Left kidney (tissue), 1 donor: ENCODE measurements at regions not wholly inside any gene's neighbourhood (a gene's known extent, or its start where the extent isn't known, plus 50 kb on each side); places are given as distances from the start of the nearest gene placed in this dataset.
"Not testable (repeated sequence)": the region's sequence is repeated elsewhere in the genome, so short reads cannot be mapped to it uniquely, and the experiment has no call there.

Experiments
- DNase-seq: peaks from one replicate; pipeline ENCODE4 v3.0.0-alpha.2; 2013

- DNase-seq, result no peak
Observed at GRCh38 chr2:100741880-100742276, 78.1 kb upstream of the NPAS2 start.

GRCh38 chr2:100742277-100743254 lies 77.4 kb upstream of the NPAS2 start:
- peak; percentile 72 for DNase-seq

GRCh38 chr2:100743741-100744140 lies 76.2 kb upstream of the NPAS2 start:
- no peak for DNase-seq

GRCh38 chr2:100744184-100744583 lies 75.8 kb upstream of the NPAS2 start:
- no peak for DNase-seq

- DNase-seq, result no peak
Observed at GRCh38 chr2:100744589-100744988, 75.3 kb upstream of the NPAS2 start.

GRCh38 chr2:100745604-100746003 lies 74.3 kb upstream of the NPAS2 start:
- no peak for DNase-seq

- DNase-seq, result no peak
Observed at GRCh38 chr2:100747551-100747950, 72.4 kb upstream of the NPAS2 start.

- no peak for DNase-seq
Observed at GRCh38 chr2:100747996-100748615, 71.8 kb upstream of the NPAS2 start.

GRCh38 chr2:100748673-100749072 lies 71.3 kb upstream of the NPAS2 start:
- no peak for DNase-seq

GRCh38 chr2:100749771-100750542 lies 70.0 kb upstream of the NPAS2 start:
- no peak for DNase-seq

GRCh38 chr2:100751871-100752625 lies 67.9 kb upstream of the NPAS2 start:
- not testable (repeated sequence) for DNase-seq

- DNase-seq, result no peak
Observed at GRCh38 chr2:100752628-100753333, 67.2 kb upstream of the NPAS2 start.

- no peak for DNase-seq
Observed at GRCh38 chr2:100753444-100753843, 66.5 kb upstream of the NPAS2 start.

- no peak for DNase-seq
Observed at GRCh38 chr2:100753881-100754280, 66.1 kb upstream of the NPAS2 start.

- DNase-seq, result no peak
Observed at GRCh38 chr2:100754951-100755350, 65.0 kb upstream of the NPAS2 start.

- DNase-seq, result no peak
Observed at GRCh38 chr2:100755441-100755840, 64.5 kb upstream of the NPAS2 start.

- no peak for DNase-seq
Observed at GRCh38 chr2:100756704-100757103, 63.2 kb upstream of the NPAS2 start.

- no peak for DNase-seq
Observed at GRCh38 chr2:100757621-100758394, 62.1 kb upstream of the NPAS2 start.

- DNase-seq, result no peak
Observed at GRCh38 chr2:100759901-100760300, 60.0 kb upstream of the NPAS2 start.

GRCh38 chr2:100761365-100761764 lies 58.6 kb upstream of the NPAS2 start:
- DNase-seq, result no peak
